ENCODE measurements at regions not wholly inside any gene's neighbourhood (a gene's known extent, or its start where the extent isn't known, plus 50 kb on each side); places are given as distances from the start of the nearest gene placed in this dataset.

DNA sequence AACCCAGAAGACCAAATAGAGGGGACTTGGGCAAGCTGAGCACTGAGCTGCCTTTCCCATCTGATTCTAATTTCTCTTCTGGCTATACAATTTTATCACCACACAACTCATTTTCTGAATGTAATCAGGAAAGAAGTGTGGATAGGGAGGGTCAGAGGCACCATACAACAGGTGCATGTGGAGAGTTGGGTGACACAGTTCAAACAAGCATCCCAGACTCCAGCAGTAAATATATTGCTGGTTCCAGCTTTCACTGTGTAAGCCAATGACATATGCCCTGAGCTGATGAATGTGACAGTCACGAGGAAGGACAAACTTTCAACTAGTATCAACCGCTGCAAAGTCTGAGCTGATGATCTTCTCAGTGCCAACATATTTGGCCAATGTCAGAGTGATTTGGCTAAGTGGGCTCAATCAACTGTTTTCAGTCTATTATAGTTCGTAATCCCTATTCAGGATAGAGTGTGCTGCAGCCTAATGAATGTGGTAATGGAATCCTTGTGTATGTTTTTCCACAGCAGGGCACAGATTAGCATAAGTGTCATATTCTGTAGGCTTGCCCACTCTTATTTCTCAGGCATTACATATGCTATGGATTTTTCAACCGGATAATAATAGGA is 109.9 kb upstream of the MEIS1 start:
- Histone ChIP-seq H3K27ac (no peak overlapping the region), H3K9me3 (no peaks in the 10 kb centered on the region), H3K4me1 (no peaks in the 10 kb centered on the region), H3K27me3 (peaks cover 8% of the 10 kb centered on the region), H3K36me3 (no peaks in the 10 kb centered on the region), H3K4me3 (no peak overlapping the region)
- TF ChIP-seq, protein P1, sequence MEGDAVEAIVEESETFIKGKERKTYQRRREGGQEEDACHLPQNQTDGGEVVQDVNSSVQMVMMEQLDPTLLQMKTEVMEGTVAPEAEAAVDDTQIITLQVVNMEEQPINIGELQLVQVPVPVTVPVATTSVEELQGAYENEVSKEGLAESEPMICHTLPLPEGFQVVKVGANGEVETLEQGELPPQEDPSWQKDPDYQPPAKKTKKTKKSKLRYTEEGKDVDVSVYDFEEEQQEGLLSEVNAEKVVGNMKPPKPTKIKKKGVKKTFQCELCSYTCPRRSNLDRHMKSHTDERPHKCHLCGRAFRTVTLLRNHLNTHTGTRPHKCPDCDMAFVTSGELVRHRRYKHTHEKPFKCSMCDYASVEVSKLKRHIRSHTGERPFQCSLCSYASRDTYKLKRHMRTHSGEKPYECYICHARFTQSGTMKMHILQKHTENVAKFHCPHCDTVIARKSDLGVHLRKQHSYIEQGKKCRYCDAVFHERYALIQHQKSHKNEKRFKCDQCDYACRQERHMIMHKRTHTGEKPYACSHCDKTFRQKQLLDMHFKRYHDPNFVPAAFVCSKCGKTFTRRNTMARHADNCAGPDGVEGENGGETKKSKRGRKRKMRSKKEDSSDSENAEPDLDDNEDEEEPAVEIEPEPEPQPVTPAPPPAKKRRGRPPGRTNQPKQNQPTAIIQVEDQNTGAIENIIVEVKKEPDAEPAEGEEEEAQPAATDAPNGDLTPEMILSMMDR (IDR thresholded peaks at IDR 0.05): no peak
- TF ChIP-seq POLR2AphosphoS5 (IDR thresholded peaks at IDR 0.05) (no peak), EP300 (IDR thresholded peaks at IDR 0.05) (no peak), POLR2A (IDR thresholded peaks at IDR 0.05) (no peak)
- no peak for DNase-seq (ENCODE audit: low spot score in 2 of 2)
- 79% methylated on average over 4 of the region's 4 CpGs for WGBS

DNA sequence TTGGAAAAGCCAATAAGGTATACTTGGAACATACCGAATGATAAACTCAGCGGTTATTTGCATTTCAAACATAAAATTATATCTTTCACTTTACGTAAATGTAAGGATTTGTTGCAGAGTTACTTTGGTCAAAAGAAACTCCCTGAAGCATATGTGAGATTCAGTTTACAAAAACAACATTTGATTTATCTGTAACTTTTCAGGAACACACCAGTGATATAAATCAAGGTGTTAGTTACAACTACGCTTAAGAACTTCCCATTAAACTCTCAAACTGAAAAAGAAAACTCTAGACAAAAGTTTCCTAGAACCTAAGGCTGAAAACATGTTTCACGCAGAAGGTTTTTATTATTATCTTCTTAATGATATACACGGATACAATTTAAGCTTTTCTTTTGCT is 110.6 kb upstream of the MEIS1 start:
- Histone ChIP-seq H3K27ac (no peak overlapping the region), H3K9me3 (no peaks in the 10 kb centered on the region), H3K4me1 (no peaks in the 10 kb centered on the region), H3K4me3 (no peak overlapping the region), H3K27me3 (peaks cover 8% of the 10 kb centered on the region), H3K36me3 (no peaks in the 10 kb centered on the region)
- no peak for DNase-seq (ENCODE audit: low spot score in 2 of 2)
- 79% methylated on average over 6 of the region's 6 CpGs for WGBS
- TF ChIP-seq POLR2A (IDR thresholded peaks at IDR 0.05) (no peak), POLR2AphosphoS5 (IDR thresholded peaks at IDR 0.05) (no peak), EP300 (IDR thresholded peaks at IDR 0.05) (no peak)
- TF ChIP-seq, protein P1 (IDR thresholded peaks at IDR 0.05): no peak

DNA sequence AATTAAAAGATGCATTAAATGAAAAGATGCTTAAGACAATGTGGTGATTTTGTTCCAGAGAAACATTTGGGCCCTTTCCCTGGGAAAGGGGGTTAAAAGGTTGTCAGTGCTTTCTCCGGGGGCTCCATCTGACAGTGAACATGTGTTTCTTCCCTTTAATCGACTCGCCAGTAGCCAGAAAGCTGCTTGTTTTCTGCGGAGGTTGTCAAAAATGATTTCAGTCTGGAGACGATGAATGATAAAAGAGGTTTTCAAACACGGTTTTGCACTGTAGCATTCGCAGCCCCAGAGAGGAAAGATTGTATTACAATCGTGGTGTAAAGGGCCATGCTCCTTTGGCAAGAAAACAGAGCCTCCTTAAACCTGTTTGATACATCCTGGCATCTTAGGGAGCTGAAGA is 111.5 kb upstream of the MEIS1 start:
- Histone ChIP-seq H3K27ac (no peak overlapping the region), H3K4me1 (no peaks in the 10 kb centered on the region), H3K27me3 (peaks cover 8% of the 10 kb centered on the region), H3K9me3 (no peaks in the 10 kb centered on the region), H3K36me3 (no peaks in the 10 kb centered on the region), H3K4me3 (no peak overlapping the region)
- TF ChIP-seq POLR2AphosphoS5 (IDR thresholded peaks at IDR 0.05) (no peak), EP300 (IDR thresholded peaks at IDR 0.05) (no peak), POLR2A (IDR thresholded peaks at IDR 0.05) (no peak)
- TF ChIP-seq, protein P1 (IDR thresholded peaks at IDR 0.05): no peak
- WGBS: 77% methylated on average over 8 of the region's 8 CpGs
- no peak for DNase-seq (ENCODE audit: low spot score in 2 of 2)

DNA sequence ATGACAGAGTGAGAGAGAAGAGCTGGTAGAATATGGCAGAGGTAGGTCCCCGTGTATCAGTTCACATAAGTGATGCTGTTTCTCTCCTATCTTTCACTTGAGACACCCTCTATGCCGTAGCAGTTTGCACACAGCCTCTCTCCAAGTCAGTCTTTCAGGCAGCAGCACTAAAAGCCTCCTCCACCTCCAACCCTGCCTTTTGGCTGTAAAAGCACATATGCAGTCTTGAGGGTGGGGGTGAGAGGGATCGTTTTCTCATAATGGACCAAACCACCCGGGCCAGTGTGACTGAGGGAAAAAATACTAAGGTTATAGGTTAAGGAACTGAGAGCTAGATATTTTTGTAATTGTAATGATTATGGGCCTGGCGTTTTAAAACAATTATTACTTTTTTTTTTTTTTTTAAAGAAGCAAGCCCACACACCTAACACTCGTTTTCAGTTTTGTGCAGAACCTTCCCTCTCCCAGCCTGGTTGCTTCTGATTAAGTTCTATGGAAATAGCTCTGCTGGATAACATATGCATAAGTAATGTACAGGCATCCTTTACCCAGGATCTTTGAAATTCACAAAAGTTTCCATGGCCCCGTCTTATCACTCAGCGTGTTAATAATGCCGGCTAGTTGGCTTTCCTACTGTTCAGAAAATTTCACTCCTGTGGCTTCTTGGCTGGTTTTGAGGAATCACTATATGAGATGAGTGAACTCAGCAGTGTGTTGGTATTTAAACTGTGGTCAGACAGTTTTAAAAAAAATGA is 112.2 kb upstream of the MEIS1 start:
- peaks cover 8% of the 10 kb centered on the region for H3K27me3 ChIP-seq
- no peak overlapping the region for H3K4me3 ChIP-seq
- TF ChIP-seq POLR2A (IDR thresholded peaks at IDR 0.05) (no peak), EP300 (IDR thresholded peaks at IDR 0.05) (no peak), POLR2AphosphoS5 (IDR thresholded peaks at IDR 0.05) (no peak)
- TF ChIP-seq, protein P1 (IDR thresholded peaks at IDR 0.05): no peak
- no peaks in the 10 kb centered on the region for H3K36me3 ChIP-seq
- 81% methylated on average over 9 of the region's 9 CpGs for WGBS
- H3K9me3 ChIP-seq: no peaks in the 10 kb centered on the region
- H3K27ac ChIP-seq: no peak overlapping the region
- no peaks in the 10 kb centered on the region for H3K4me1 ChIP-seq
- DNase-seq (ENCODE audit: low spot score in 2 of 2): no peak

DNA sequence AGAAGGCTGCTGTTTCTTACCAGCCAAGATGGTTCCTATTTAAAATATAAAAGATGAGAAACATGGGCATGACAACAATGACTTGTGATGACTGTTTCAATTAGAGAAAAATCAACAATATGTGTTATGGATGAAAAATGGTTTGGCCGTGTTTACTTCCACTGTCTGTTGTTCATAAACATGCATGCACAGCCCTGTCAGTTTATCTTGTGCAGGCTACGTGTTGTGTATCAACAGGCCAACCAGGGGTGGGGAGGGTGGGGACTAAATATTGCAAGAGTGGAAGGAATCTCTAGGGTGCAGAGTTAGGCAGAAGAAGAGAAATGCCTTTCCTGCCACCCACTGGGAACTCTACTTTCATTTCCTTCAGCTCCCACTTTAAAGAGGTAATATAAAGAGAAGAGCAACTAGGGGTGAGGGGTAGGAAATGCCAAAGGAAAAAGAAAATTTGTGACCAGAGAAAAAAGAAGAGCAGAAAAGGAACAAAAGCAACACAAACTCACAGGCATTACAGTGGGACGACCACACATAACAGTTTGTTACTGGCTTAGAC is 116.8 kb upstream of the MEIS1 start:
- no peak for DNase-seq (ENCODE audit: low spot score in 2 of 2)
- 54% methylated on average over 3 of the region's 3 CpGs for WGBS
- no peaks in the 10 kb centered on the region for H3K4me1 ChIP-seq
- H3K27ac ChIP-seq: no peak overlapping the region
- no peaks in the 10 kb centered on the region for H3K36me3 ChIP-seq
- no peaks in the 10 kb centered on the region for H3K27me3 ChIP-seq
- H3K4me3 ChIP-seq: no peak overlapping the region
- no peak for TF ChIP-seq POLR2A (IDR thresholded peaks at IDR 0.05)
- TF ChIP-seq, protein P1 (IDR thresholded peaks at IDR 0.05): no peak
- no peak for TF ChIP-seq EP300 (IDR thresholded peaks at IDR 0.05)
- no peak for TF ChIP-seq POLR2AphosphoS5 (IDR thresholded peaks at IDR 0.05)
- no peaks in the 10 kb centered on the region for H3K9me3 ChIP-seq

All from suprapubic skin (tissue), 4 donors.